B cell (primary cell): ENCODE measurements at regions not wholly inside any gene's neighbourhood (a gene's known extent, or its start where the extent isn't known, plus 50 kb on each side); places are given as distances from the start of the nearest gene placed in this dataset.

Experiments used
- CTCF ChIP-seq: fragments of 200-600 bp; IDR thresholded peaks from one replicate; pipeline ENCODE4 v1.8.0; 2022; ENCODE audit warnings: antibody characterized with exemption, mild to moderate bottlenecking
- EZH2 ChIP-seq: IDR thresholded peaks from 2 replicates; pipeline ENCODE4 v1.6.1; 2012; ENCODE audit warnings: borderline replicate concordance, low read depth, mild to moderate bottlenecking, moderate library complexity, low read length; ENCODE audit not compliant: insufficient read depth, poor library complexity, severe bottlenecking

DNA sequence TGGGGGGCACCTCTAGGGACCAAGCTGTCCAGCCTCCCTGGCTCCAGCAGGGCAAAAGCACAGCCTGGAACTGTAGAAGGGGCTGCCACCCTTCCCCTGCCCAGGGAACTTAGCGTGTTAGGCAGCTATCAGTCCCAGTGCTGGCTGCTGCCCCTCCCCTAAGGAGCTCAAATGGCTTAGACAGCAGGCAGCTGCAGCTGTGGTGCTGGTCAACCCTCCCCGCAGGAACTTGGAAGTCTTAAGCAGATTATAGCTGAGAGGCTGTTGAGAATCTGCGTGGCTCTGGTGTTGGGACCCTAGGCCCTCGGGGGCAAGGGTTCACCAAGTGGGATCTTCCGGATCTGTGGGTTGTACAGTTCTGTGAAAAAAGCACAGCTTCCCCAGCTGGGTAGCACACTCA lies 536.5 kb upstream of the CDH10 start:
- TF ChIP-seq EZH2 (no peak), CTCF (no peak)
